ENCODE measurements at regions not wholly inside any gene's neighbourhood (a gene's known extent, or its start where the extent isn't known, plus 50 kb on each side); places are given as distances from the start of the nearest gene placed in this dataset.
A peak's percentile ranks its signal among the peaks of the same experiment; 100 is the strongest.

GRCh38 chr7:15783987-15784693, 97.7 kb upstream of the MEOX2 start:
- no peak for TF ChIP-seq POLR2A (IDR thresholded peaks at IDR 0.05; ENCODE audit: low read depth, low read length)
- DNase-seq (ENCODE audit: insufficient read length, low spot score) (no peak), FAIRE-seq (no peak)

GRCh38 chr7:15782656-15783055, 96.2 kb upstream of the MEOX2 start:
- DNase-seq (ENCODE audit: insufficient read length, low spot score) (no peak), FAIRE-seq (no peak)
- no peak for TF ChIP-seq POLR2A (IDR thresholded peaks at IDR 0.05; ENCODE audit: low read depth, low read length)

GRCh38 chr7:15781944-15782343, 95.5 kb upstream of the MEOX2 start:
- FAIRE-seq (no peak), DNase-seq (ENCODE audit: insufficient read length, low spot score) (no peak)
- TF ChIP-seq POLR2A (IDR thresholded peaks at IDR 0.05; ENCODE audit: low read depth, low read length): no peak

- FAIRE-seq (peak; percentile 23), DNase-seq (ENCODE audit: insufficient read length, low spot score) (no peak)
- TF ChIP-seq POLR2A (IDR thresholded peaks at IDR 0.05; ENCODE audit: low read depth, low read length): no peak
Measured at GRCh38 chr7:15780271-15780670, 93.8 kb upstream of the MEOX2 start.

- DNase-seq (ENCODE audit: insufficient read length, low spot score): no peak
- FAIRE-seq: peak; percentile 62
- TF ChIP-seq POLR2A (IDR thresholded peaks at IDR 0.05; ENCODE audit: low read depth, low read length): no peak
Measured at GRCh38 chr7:15778191-15778590, 91.7 kb upstream of the MEOX2 start.

GRCh38 chr7:15765753-15766152, 79.3 kb upstream of the MEOX2 start:
- no peak for FAIRE-seq
- no peak for DNase-seq (ENCODE audit: insufficient read length, low spot score)
- no peak for TF ChIP-seq POLR2A (IDR thresholded peaks at IDR 0.05; ENCODE audit: low read depth, low read length)

- DNase-seq (ENCODE audit: insufficient read length, low spot score): no peak
- no peak for FAIRE-seq
- no peak for TF ChIP-seq POLR2A (IDR thresholded peaks at IDR 0.05; ENCODE audit: low read depth, low read length)
Measured at GRCh38 chr7:15764851-15765382, 78.4 kb upstream of the MEOX2 start.

- no peak for DNase-seq (ENCODE audit: insufficient read length, low spot score)
- no peak for TF ChIP-seq POLR2A (IDR thresholded peaks at IDR 0.05; ENCODE audit: low read depth, low read length)
- no peak for FAIRE-seq
Measured at GRCh38 chr7:15764010-15764409, 77.5 kb upstream of the MEOX2 start.

GRCh38 chr7:15757041-15758000, 70.8 kb upstream of the MEOX2 start:
- no peak for TF ChIP-seq POLR2A (IDR thresholded peaks at IDR 0.05; ENCODE audit: low read depth, low read length)
- FAIRE-seq: peak; percentile 70
- no peak for DNase-seq (ENCODE audit: insufficient read length, low spot score)

GRCh38 chr7:15755061-15755460, 68.6 kb upstream of the MEOX2 start:
- TF ChIP-seq POLR2A (IDR thresholded peaks at IDR 0.05; ENCODE audit: low read depth, low read length): no peak
- FAIRE-seq (no peak), DNase-seq (ENCODE audit: insufficient read length, low spot score) (no peak)

GRCh38 chr7:15753887-15754579, 67.5 kb upstream of the MEOX2 start:
- DNase-seq (ENCODE audit: insufficient read length, low spot score) (no peak), FAIRE-seq (peak; percentile 82)
- no peak for TF ChIP-seq POLR2A (IDR thresholded peaks at IDR 0.05; ENCODE audit: low read depth, low read length)

- no peak for TF ChIP-seq POLR2A (IDR thresholded peaks at IDR 0.05; ENCODE audit: low read depth, low read length)
- FAIRE-seq (no peak), DNase-seq (ENCODE audit: insufficient read length, low spot score) (no peak)
Measured at GRCh38 chr7:15752377-15752776, 65.9 kb upstream of the MEOX2 start.

- FAIRE-seq (peak; percentile 86), DNase-seq (ENCODE audit: insufficient read length, low spot score) (no peak)
- no peak for TF ChIP-seq POLR2A (IDR thresholded peaks at IDR 0.05; ENCODE audit: low read depth, low read length)
Measured at GRCh38 chr7:15751191-15751701, 64.8 kb upstream of the MEOX2 start.

- no peak for TF ChIP-seq POLR2A (IDR thresholded peaks at IDR 0.05; ENCODE audit: low read depth, low read length)
- peak; percentile 38 for FAIRE-seq
- no peak for DNase-seq (ENCODE audit: insufficient read length, low spot score)
Measured at GRCh38 chr7:15750727-15751126, 64.2 kb upstream of the MEOX2 start.
